ENCODE measurements at regions not wholly inside any gene's neighbourhood (a gene's known extent, or its start where the extent isn't known, plus 50 kb on each side); places are given as distances from the start of the nearest gene placed in this dataset.

GRCh38 chr6:11327961-11328360 lies 95.5 kb upstream of the NEDD9 start:
- TF ChIP-seq POLR2A (IDR thresholded peaks at IDR 0.05; ENCODE audit: low read depth, low read length) = no peak
- no peak for TF ChIP-seq TAF1 (IDR thresholded peaks at IDR 0.05; ENCODE audit: borderline replicate concordance, low read depth, low read length)
- TF ChIP-seq POLR2AphosphoS5 (IDR thresholded peaks at IDR 0.05; ENCODE audit: low read depth, low read length) = no peak
